ENCODE measurements at regions not wholly inside any gene's neighbourhood (a gene's known extent, or its start where the extent isn't known, plus 50 kb on each side); places are given as distances from the start of the nearest gene placed in this dataset.

GRCh38 chr4:163764569-163764968 lies 270.1 kb downstream of the TMA16 start:
- H3K23me2 ChIP-seq (ENCODE audit: insufficient read length, low read depth, low read length, poor library complexity, severe bottlenecking) = no peaks in the 10 kb centered on the region
- H2BK120ac ChIP-seq (ENCODE audit: low read depth, low read length, poor library complexity, severe bottlenecking) = no peak overlapping the region
- Mint-ChIP-seq H3K36me3 (ENCODE audit: insufficient read depth in 1 of 3, low read depth in 3 of 3) (no peaks in the 10 kb centered on the region), H3K27me3 (ENCODE audit: low read depth) (no peaks in the 10 kb centered on the region), H3K4me1 (no peaks in the 10 kb centered on the region), H3K4me3 (no peak overlapping the region), H3K9me3 (no peaks in the 10 kb centered on the region), H3K27ac (no peak overlapping the region)
- no peak overlapping the region for H4K91ac ChIP-seq (ENCODE audit: insufficient read length, low read depth, low read length)
- H3K14ac ChIP-seq (ENCODE audit: insufficient read depth, low read length) = no peak overlapping the region
- H4K20me1 ChIP-seq (ENCODE audit: control insufficient read depth, insufficient read depth, insufficient read length) = no peaks in the 10 kb centered on the region
- no peak overlapping the region for H3K56ac ChIP-seq (ENCODE audit: insufficient read length, low read depth, low read length)
- H4K5ac ChIP-seq (ENCODE audit: insufficient read length, low read depth, low read length) = no peak overlapping the region
- no peak overlapping the region for H2AK5ac ChIP-seq (ENCODE audit: insufficient read length, low read length)
- no peaks in the 10 kb centered on the region for H3K9me3 ChIP-seq (ENCODE audit: control insufficient read depth, low read depth, low read length)
- H3K23ac ChIP-seq (ENCODE audit: insufficient read length, low read depth, low read length) = no peak overlapping the region
- WGBS (ENCODE audit: extremely low coverage, insufficient read length, low lambda C conversion rate) = no CpG with 5 or more reads among the region's 2 CpGs
- no peak overlapping the region for H4K8ac ChIP-seq (replicated peaks; ENCODE audit: insufficient read length, low read depth, low read length)
- H3K18ac ChIP-seq (ENCODE audit: insufficient read length, low read depth, low read length) = no peak overlapping the region
- no peak overlapping the region for H2BK5ac ChIP-seq (ENCODE audit: insufficient read length, low read length)
- no peak for DNase-seq
- H3K4me2 ChIP-seq (ENCODE audit: insufficient read depth, insufficient read length, low read length) = no peak overlapping the region
- H3K9ac ChIP-seq (ENCODE audit: extremely low read depth, insufficient read length, low read length) = no peak overlapping the region
- no peak for TF ChIP-seq CTCF (conservative IDR thresholded peaks at IDR 0.05)
- H2AFZ ChIP-seq (ENCODE audit: low read length) = no peak overlapping the region
- H3K4me1 ChIP-seq (ENCODE audit: insufficient read depth, low read length) = no peaks in the 10 kb centered on the region
- H3T11ph ChIP-seq (ENCODE audit: low read length) = no peak overlapping the region
- H2BK15ac ChIP-seq (ENCODE audit: low read depth, low read length) = no peak overlapping the region
- no peak overlapping the region for H2BK20ac ChIP-seq (ENCODE audit: low read depth, low read length, poor library complexity, severe bottlenecking)
- no peak overlapping the region for H2BK12ac ChIP-seq (ENCODE audit: insufficient read length, low read depth, low read length)
- H3K27me3 ChIP-seq (ENCODE audit: insufficient read depth, low read length) = no peaks in the 10 kb centered on the region
- no peaks in the 10 kb centered on the region for H3K79me2 ChIP-seq (ENCODE audit: insufficient read depth, low read length)
- no peak overlapping the region for H3K27ac ChIP-seq (ENCODE audit: insufficient read length, low read depth, low read length)
- H3K4ac ChIP-seq (ENCODE audit: low read depth, low read length) = no peak overlapping the region
- H3K79me1 ChIP-seq (ENCODE audit: insufficient read depth, low read depth, low read length, poor library complexity, severe bottlenecking) = no peaks in the 10 kb centered on the region
